ENCODE measurements at regions not wholly inside any gene's neighbourhood (a gene's known extent, or its start where the extent isn't known, plus 50 kb on each side); places are given as distances from the start of the nearest gene placed in this dataset.

- no peaks in the 10 kb centered on the region for H3K27me3 ChIP-seq (ENCODE audit: insufficient read depth, poor library complexity, severe bottlenecking)
- ATAC-seq (ENCODE audit: low read depth) (no peak), DNase-seq (ENCODE audit: low spot score) (no peak)
- H3K36me3 ChIP-seq (ENCODE audit: low read depth) = no peaks in the 10 kb centered on the region
- no peak overlapping the region for H3K27ac ChIP-seq (ENCODE audit: poor library complexity, severe bottlenecking)
- H3K4me3 ChIP-seq (ENCODE audit: severe bottlenecking) = no peak overlapping the region
- H3K9me3 ChIP-seq (ENCODE audit: severe bottlenecking) = no peaks in the 10 kb centered on the region
- no peaks in the 10 kb centered on the region for H3K4me1 ChIP-seq (ENCODE audit: insufficient read depth, poor library complexity, severe bottlenecking)
- TF ChIP-seq CTCF (IDR thresholded peaks at IDR 0.05; ENCODE audit: poor library complexity, severe bottlenecking) = no peak
Measured at GRCh38 chr2:6314218-6314960, 551.3 kb downstream of the CMPK2 start.

GRCh38 chr2:6325616-6326015, 540.1 kb downstream of the CMPK2 start:
- no peak overlapping the region for H3K27ac ChIP-seq (ENCODE audit: poor library complexity, severe bottlenecking)
- DNase-seq (ENCODE audit: low spot score) (no peak), ATAC-seq (ENCODE audit: low read depth) (no peak)
- no peak overlapping the region for H3K4me3 ChIP-seq (ENCODE audit: severe bottlenecking)
- no peaks in the 10 kb centered on the region for H3K27me3 ChIP-seq (ENCODE audit: insufficient read depth, poor library complexity, severe bottlenecking)
- no peaks in the 10 kb centered on the region for H3K9me3 ChIP-seq (ENCODE audit: severe bottlenecking)
- H3K4me1 ChIP-seq (ENCODE audit: insufficient read depth, poor library complexity, severe bottlenecking) = no peaks in the 10 kb centered on the region
- TF ChIP-seq CTCF (IDR thresholded peaks at IDR 0.05; ENCODE audit: poor library complexity, severe bottlenecking) = no peak
- H3K36me3 ChIP-seq (ENCODE audit: low read depth) = no peaks in the 10 kb centered on the region

GRCh38 chr2:6326958-6327357, 538.7 kb downstream of the CMPK2 start:
- H3K4me3 ChIP-seq (ENCODE audit: severe bottlenecking) = no peak overlapping the region
- H3K4me1 ChIP-seq (ENCODE audit: insufficient read depth, poor library complexity, severe bottlenecking) = no peaks in the 10 kb centered on the region
- no peak overlapping the region for H3K27ac ChIP-seq (ENCODE audit: poor library complexity, severe bottlenecking)
- no peak for TF ChIP-seq CTCF (IDR thresholded peaks at IDR 0.05; ENCODE audit: poor library complexity, severe bottlenecking)
- no peak for DNase-seq (ENCODE audit: low spot score)
- ATAC-seq (ENCODE audit: low read depth) = no peak
- H3K9me3 ChIP-seq (ENCODE audit: severe bottlenecking) = no peaks in the 10 kb centered on the region
- H3K27me3 ChIP-seq (ENCODE audit: insufficient read depth, poor library complexity, severe bottlenecking) = no peaks in the 10 kb centered on the region
- H3K36me3 ChIP-seq (ENCODE audit: low read depth) = no peaks in the 10 kb centered on the region

GRCh38 chr2:6336752-6337471, 528.8 kb downstream of the CMPK2 start:
- Histone ChIP-seq H3K36me3 (ENCODE audit: low read depth) (no peaks in the 10 kb centered on the region), H3K4me1 (ENCODE audit: insufficient read depth, poor library complexity, severe bottlenecking) (no peaks in the 10 kb centered on the region), H3K27ac (ENCODE audit: poor library complexity, severe bottlenecking) (no peak overlapping the region), H3K4me3 (ENCODE audit: severe bottlenecking) (no peak overlapping the region), H3K27me3 (ENCODE audit: insufficient read depth, poor library complexity, severe bottlenecking) (no peaks in the 10 kb centered on the region), H3K9me3 (ENCODE audit: severe bottlenecking) (no peaks in the 10 kb centered on the region)
- TF ChIP-seq CTCF (IDR thresholded peaks at IDR 0.05; ENCODE audit: poor library complexity, severe bottlenecking) = no peak
- DNase-seq (ENCODE audit: low spot score) (no peak), ATAC-seq (ENCODE audit: low read depth) (no peak)

- H3K27me3 ChIP-seq (ENCODE audit: insufficient read depth, poor library complexity, severe bottlenecking) = no peaks in the 10 kb centered on the region
- no peak overlapping the region for H3K27ac ChIP-seq (ENCODE audit: poor library complexity, severe bottlenecking)
- no peak for TF ChIP-seq CTCF (IDR thresholded peaks at IDR 0.05; ENCODE audit: poor library complexity, severe bottlenecking)
- no peak overlapping the region for H3K4me3 ChIP-seq (ENCODE audit: severe bottlenecking)
- no peak for DNase-seq (ENCODE audit: low spot score)
- H3K36me3 ChIP-seq (ENCODE audit: low read depth) = no peaks in the 10 kb centered on the region
- no peaks in the 10 kb centered on the region for H3K4me1 ChIP-seq (ENCODE audit: insufficient read depth, poor library complexity, severe bottlenecking)
- H3K9me3 ChIP-seq (ENCODE audit: severe bottlenecking) = no peaks in the 10 kb centered on the region
- no peak for ATAC-seq (ENCODE audit: low read depth)
Measured at GRCh38 chr2:6337472-6337820, 528.3 kb downstream of the CMPK2 start.

All from RWPE2 (cell line).